HG03159 (cell line): ENCODE measurements at regions not wholly inside any gene's neighbourhood (a gene's known extent, or its start where the extent isn't known, plus 50 kb on each side); places are given as distances from the start of the nearest gene placed in this dataset.
A peak's percentile ranks its signal among the peaks of the same experiment; 100 is the strongest.
"Not testable (repeated sequence)": the region's sequence is repeated elsewhere in the genome, so short reads cannot be mapped to it uniquely, and the experiment has no call there.

Source experiments
- ATAC-seq: cut with Tn5 transposase; IDR thresholded peaks from one replicate; pipeline ENCODE4 v1.9.1; 2021; ENCODE audit warnings: mild to moderate bottlenecking, moderate library complexity; ENCODE audit not compliant: unreplicated experiment

DNA sequence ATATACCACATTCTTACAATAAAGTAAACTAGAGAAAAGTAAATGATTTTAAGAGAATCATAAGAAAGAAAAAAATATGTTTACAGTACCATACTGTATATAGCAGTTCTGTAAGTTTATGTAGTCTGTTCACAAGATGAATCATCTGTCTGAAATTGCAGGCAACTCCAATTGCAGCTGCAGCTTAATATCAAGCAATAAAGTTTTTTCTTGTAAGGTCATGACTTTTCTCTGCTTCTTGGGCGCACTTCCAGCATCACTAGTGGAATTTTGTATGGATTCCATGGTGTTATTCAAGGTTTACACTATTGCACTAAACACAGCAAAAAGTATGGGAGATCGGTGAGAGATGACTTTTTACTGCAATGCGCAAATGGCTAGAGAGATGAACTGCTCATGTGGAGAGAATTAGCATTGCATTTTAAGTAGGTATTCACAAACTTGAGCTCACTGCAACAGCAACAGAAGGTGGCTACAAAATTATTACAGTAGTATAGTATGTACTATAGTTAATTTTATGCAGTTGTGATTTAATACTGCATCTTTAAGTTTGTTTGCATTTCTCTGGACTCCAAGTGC lies 445.4 kb upstream of the OR4E1 start:
- no peak for ATAC-seq

DNA sequence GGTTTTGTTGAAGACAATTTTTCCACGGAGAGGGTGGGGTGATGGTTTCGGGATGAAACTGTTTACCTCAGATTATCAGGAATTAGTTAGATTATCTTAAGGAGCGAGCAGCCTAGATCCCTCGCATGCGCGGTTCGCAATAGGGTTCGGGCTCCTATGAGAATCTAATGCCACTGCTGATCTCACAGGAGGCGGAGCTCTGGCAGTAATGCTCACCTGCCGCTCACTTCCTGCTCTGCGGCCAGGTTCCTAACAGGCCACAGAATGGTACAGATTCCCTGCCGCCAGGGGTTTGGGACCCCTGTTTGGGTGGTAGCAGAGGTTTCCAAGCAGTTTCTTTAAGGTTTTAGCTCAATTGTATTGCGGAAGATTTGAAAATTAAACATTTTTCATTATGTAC lies 439.8 kb upstream of the OR4E1 start:
- ATAC-seq: no peak

DNA sequence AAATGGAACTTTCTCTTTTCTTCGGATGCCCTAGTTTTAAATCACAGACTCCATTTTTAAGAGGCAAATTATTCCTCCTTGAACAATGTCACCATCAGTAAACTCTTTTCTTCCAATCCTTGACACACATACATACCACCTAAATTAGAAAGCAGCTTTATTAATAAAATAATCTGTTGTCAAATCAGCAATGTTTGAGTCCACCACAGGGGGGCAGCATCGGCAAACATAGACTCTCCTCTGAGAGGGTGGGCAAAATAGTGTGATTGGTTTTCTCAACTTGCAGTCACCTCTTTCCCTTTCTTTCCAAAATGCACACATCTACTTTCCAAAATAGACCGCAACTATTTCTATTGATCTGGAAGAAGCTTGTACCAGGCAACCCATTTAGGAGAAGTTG lies 438.4 kb upstream of the OR4E1 start:
- no peak for ATAC-seq

DNA sequence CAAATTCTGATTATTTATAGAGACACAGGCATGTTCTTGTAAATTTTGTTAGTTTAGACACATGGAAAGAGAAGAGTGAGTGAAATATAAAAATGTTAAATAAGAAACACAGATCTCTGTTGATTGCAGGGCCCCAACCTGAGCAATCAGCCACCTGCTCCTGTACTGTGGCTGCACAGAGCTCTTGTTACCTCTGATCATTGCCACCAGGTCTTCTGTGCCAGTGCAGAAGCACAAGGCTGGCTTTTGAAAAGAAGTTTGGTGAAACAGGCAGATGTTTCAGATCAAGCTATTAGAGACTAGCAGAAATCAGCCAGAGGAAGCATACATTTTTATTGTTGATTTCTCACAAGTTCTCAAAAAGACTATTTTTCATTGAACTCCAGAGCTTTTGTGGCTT lies 434.1 kb upstream of the OR4E1 start:
- no peak for ATAC-seq

DNA sequence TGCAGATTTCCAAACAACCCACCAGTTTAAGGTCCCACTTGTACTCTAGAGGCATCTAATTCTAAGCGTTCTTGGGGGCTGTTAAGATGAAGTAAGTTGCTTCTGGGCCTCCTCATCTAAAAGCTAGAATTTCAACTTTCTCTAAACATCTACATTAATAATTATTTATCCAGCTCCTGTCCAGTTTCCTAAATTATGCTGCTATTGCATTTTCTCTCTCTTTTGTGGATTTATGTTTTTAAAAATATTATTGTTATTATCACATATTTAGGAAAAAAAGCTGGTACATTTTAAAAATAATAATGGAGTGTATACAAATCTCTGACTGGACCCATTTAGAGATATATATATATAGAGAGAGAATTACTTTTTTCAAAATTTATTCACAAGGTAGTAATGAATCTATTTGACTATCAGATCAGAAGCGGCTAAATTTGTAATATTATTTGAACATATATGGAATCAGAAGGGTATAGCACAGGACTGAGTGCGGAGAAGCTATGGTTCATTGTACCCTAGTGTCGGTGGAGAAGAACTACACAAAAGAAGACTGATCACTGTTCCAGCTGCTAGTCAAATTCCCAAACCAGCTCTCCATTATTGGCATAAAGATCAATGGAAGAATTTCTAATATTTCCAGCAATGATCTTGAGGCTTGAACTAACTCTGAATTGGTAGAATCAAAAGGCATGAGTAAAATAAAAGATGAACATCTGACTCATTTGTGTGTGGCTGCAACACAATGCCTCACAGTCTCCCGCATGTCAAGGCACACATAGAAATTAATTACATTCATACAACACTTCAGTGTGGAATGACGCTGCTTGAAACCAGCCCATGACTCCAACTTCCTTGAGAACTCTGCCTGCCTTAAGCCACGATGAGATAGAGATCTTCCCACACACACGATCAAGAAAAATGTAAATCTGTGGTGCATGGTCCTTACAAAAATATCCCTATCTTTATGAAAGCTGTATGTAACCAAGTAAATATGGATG lies 433.4 kb upstream of the OR4E1 start:
- no peak for ATAC-seq

DNA sequence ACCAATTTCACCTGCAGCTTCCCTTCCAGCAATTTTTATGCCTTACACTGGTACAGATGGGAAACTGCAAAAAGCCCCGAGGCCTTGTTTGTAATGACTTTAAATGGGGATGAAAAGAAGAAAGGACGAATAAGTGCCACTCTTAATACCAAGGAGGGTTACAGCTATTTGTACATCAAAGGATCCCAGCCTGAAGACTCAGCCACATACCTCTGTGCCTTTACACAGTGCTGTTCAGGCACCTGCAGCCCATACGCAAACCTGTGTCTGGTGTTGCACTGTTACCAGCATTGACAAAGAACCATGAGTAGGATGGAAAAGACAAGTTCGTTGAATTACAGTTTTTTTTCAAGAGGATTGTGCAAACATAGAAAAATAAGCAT lies 432.0 kb upstream of the OR4E1 start:
- ATAC-seq: no peak

DNA sequence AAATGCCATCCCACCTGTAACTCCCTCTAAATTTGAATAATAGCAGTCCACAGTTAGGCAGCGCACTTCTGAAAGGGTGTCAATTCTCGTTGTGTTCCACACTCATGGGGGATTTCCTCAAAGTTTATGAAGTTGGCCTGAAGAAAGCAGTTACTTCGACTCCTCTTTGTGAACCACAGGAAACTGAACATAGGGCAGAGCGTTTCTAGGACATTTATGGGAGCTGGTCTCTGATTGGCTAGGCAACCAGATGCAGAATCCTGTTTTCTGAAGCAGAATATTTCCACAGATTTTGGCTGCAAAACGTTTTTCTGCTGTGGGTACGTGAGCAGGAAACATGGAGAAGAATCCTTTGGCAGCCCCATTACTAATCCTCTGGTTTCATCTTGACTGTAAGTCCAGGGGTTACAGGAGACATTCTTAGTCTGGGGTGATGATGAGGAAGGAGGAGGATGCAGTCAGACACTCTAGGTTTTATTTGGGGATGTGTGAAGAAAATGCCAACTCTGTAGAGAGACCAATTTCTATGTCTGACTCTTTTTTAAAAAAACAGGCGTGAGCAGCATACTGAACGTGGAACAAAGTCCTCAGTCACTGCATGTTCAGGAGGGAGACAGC lies 431.5 kb upstream of the OR4E1 start:
- no peak for ATAC-seq

DNA sequence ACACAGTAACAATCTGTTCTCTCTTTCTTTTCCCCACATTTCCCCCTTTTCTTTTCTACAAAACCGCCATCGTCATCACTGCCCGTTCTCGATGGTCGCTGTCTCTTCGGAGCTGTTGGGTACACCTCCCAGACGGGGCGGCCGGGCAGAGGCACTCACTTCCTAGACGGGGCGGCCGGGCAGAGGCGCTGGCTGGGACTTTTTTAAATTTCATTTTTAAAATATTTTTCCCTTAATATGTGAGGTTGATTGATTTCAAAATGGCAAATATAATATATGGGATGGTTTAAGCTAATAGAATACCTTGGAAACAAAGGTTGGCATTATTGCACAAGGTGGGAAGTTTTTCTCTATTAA lies 427.1 kb upstream of the OR4E1 start:
- ATAC-seq: not testable (repeated sequence)

DNA sequence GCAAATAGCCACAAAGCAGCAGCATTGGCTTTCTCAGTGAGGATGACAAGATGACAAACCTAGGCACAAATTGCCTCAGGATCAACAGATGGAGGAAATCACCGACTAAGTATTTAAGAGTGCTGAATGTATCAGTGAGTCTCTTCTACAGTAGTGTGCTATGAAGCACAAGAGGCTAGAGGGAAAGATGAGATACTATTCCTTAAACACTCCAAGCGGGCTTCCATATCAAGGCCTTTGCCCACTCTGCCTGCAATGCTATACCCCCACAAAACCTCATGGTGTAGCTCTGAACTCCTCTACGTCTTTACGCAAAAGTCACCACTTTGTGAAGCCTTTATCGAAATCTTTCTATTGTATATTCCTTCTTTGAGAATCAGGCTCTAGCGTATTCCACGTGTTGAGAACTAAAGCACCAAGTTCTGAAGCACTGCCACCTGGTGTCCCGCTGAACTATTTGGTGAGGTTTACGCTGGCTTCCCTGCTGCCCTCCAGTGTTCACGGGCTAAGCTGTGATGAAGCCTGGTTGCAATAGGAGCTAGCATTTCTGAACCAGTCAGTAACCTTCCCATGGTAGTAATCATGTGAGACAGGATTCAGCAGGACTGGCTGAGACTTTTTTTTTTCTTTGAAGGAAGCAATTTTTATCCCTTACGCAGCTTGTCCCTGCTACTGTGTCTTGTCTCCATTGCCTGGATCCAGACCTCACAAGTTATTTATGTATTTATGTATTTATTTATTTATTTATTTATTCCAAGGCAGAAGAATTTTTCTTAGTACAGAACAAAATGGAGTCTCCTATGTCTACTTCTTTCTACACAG lies 426.5 kb upstream of the OR4E1 start:
- peak; percentile 74 for ATAC-seq

DNA sequence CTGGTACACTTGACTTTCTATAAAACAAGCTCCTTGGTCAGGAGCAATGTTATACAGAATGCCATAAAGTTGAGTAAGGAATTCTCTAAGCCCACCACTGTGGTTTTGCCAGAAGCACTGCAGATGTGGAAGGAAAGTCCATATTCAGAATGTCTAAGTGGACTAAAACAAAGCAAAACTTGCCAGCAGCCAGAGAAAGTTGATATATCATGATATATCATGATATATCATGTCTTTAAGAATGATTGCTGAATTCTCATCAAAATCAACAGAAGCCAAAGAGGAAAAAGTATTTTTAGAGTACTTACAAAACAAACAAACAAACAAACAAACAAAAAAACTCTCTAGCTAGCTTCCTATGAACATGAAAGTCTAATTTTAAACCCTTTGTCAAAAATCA lies 424.8 kb upstream of the OR4E1 start:
- ATAC-seq: no peak

DNA sequence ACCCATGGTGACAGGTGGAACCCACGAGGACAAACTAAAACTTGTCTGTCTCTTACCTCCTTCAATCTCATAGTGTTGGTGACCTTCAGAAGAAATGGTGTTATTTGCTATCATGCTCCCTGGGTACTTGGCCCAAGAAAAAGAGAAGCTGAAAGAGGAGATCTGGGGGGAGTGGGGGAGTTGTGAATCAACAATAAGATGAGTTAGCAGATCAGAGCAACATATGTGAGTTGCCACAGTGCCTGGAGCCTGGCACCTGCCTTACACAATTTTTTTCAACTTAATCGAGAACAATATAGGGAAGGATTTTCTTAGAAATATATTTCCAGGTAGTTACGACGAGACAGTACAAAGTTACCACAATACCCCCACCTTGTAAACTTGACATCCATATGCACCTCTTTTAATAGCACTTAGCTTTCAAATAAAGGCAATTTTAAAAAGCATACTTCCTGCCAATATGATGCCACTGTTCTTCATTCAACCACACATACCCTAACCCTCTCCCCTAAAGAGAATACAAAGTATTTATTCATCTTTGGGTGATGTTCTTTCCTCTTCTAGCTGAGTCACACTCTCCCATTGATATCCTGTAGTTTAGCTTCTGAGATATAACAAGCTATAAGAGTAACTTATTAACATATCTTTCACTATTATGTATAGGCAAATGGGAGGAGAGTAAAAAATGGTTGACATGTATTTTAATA lies 424.1 kb upstream of the OR4E1 start:
- ATAC-seq: no peak

DNA sequence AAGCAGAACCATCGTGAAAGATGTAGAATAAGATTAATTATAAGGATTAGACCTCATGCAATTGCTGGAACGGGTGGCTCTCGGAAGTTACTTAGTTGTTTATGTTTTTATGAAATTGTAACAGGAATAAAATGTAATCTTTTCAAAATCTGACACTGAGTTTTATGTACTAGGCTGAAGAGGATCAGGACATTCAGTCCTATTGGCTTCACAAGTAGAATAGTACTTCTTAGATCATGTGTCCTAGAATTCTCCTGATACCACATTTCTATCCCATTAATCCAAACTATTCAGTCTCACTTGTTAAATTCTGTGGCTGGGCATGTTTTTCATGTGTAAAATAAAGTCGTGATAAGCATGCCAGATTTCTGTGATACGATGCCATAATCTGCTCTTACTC lies 423.5 kb upstream of the OR4E1 start:
- ATAC-seq: no peak

DNA sequence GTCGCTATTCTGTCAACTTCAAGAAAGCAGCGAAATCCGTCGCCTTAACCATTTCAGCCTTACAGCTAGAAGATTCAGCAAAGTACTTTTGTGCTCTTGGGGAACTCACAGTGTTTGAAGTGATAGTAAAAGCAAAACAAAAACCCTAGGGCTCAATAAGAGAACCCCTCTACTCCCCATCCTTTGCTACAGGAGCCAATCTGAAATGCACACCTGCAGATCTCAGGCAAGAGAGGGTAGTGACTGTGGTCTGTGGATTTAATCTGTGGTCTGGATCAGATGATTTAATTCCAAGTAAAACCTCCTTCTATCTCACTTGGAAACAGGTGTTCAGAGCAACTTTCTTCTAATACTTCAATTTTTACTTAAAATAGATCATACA lies 422.9 kb upstream of the OR4E1 start:
- ATAC-seq: no peak

DNA sequence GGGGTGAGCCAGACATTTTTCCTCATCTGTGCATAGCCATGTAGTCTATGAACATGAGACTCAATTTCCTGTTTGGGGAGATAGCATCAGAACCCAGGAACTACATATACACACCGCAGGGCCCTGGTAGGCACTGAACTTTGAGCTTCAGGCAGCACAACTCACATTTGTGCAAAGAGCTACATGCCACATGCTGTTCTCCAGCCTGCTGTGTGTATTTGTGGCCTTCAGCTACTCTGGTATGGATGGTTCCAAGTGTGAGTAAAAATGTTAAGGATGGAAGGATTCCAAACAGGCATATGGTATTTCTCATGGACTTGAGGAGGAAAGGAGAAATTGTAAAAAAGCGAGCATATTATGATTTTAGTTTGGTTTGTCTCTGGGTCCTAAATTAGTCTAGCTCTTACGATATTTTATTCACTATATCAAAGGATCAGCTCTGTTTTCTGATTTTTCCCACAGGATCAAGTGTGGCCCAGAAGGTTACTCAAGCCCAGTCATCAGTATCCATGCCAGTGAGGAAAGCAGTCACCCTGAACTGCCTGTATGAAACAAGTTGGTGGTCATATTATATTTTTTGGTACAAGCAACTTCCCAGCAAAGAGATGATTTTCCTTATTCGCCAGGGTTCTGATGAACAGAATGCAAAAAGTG lies 422.4 kb upstream of the OR4E1 start:
- ATAC-seq: no peak

DNA sequence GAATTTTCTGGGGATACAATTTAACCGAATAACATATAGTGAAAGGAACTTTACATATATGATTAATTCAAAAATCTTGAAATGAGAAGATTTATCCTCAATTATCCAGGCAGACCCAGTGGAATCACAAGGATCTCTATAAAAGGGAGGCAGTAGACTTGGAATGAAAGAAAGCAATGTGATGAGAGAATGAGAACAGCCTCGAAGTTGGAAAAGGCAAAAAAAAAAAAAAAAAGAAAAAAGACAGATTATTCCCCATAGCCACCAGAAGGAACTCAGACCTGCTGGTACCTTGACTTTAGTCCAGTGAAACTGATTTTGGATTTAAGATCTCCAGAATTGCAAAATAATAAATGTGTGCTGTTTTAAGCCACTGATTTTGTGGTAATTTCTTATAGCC lies 416.3 kb upstream of the OR4E1 start:
- no peak for ATAC-seq

DNA sequence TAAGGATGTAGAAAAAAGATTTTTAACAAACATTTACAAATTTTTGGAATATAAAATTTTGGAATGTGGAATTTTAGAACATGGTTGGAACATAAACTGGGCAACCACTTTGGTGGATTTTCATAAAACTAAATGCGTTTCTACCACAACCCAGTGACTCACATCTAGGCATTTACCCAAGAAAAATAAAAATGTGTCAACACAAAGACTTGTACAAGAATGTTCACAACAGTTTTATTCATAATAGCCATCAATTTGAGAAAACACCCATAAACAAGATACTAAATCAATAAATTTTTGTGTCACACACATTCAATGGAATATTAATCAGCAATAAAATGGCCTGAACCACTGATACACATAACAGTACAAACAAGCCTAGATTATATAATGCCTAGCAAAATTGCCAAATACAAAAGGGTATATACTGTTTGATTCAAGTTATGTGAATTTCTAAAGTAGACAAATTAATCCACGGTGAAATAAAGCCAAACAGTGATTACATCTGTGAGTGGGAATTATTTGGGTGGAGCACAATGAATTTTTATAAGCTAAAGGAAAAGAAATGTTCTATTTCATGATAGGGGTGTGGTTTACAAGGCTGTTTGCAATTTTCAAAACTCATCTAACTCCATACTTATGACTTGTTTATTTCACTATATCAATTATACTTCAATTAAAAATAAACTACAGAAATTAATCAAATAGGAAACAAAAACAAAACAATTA lies 415.2 kb upstream of the OR4E1 start:
- ATAC-seq: no peak

DNA sequence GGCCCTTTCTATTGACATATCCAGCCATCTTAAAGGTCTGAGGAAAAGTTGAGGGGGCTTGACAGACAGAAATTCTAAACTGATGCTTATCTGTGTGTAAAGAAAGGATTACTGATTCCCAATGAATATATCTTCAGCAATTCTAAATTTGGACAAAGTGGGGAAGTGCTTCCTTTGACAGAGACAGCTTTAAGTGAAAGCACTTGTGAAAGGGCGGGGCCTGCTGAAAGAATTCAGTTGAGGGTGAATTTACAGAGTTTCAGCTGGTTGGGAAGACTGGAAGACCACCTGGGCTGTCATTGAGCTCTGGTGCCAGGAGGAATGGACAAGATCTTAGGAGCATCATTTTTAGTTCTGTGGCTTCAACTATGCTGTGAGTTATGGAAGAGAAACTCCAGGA lies 412.5 kb upstream of the OR4E1 start:
- ATAC-seq: no peak

DNA sequence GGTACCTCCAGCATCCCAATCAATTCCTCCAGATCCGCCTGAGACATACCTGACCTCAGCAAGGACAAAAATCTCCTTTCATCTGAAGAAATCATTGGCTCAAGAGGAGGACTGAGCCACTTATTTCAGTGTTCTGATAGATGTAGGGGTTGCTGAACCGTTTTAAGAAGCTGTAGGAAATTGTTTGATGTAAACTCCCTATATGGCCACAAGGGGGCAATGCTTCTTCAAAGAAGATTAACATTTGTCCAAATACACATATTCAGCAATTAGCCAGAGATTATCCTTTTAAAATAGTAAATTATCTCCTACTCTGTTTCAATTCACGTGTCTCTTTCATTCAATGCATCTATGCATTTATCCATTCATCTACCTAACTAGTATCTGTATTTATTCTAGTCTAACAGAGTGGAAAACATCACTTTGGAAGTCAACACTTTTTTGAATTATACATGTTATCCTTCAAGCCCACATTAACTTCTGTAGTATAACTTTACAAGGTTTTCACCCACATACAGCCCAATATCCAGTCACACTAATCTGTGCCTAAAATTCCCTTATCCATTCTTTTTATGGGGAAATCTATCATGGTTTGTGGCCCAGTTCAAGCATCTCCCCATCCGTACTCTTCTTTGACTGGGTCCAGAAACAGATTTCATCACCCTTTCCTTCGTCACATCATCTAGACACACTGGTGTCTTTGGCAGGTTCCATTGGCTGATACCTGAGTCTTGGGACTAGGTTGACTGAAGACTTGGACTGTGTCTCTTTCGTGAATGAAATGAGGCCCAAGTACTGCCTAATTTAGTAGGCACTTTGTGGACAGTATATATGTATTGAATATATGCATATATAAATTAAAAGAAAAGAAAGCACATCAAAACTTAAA lies 411.0 kb upstream of the OR4E1 start:
- no peak for ATAC-seq

DNA sequence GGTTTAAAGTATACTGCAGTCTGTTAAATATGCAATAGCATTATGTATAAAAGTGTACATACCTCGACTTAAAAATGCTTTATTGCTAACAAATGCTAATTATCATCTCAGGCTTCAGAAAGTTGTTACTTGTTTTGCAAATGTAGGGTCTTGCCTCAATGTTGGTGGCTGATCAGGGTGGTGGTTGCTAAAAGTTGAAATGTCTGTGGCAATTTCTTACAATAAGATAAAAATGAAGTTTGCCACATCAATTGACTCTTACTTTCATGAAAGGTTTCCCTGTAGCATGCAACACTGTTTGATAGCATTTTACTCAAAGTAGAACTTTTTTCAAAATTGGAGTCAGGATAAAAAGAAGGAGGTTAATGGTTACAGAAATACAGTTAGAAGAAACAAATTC lies 407.7 kb upstream of the OR4E1 start:
- no peak for ATAC-seq
